Stimulated activated naive CD8-positive, alpha-beta T cell treated with anti-CD3 and anti-CD28 coated beads, Interleukin-15, Interleukin-2, amounts not matched to agents 100 ng/mL and 50 ng/mL, for 24 hours (primary cell): ENCODE measurements at regions not wholly inside any gene's neighbourhood (a gene's known extent, or its start where the extent isn't known, plus 50 kb on each side); places are given as distances from the start of the nearest gene placed in this dataset.

ENCODE experiments used
- H3K27ac Mint-ChIP-seq: one replicate; pipeline ENCODE4 v1.8.0; 2021; ENCODE audit warnings: mild to moderate bottlenecking, mixed read lengths
- H3K27me3 Mint-ChIP-seq: one replicate; pipeline ENCODE4 v1.8.0; 2021; ENCODE audit warnings: mixed read lengths
- H3K36me3 Mint-ChIP-seq: one replicate; pipeline ENCODE4 v1.8.0; 2021; ENCODE audit warnings: low read depth, mixed read lengths
- H3K4me1 Mint-ChIP-seq: one replicate; pipeline ENCODE4 v1.8.0; 2021; ENCODE audit warnings: low read depth, mixed read lengths
- H3K4me3 Mint-ChIP-seq: one replicate; pipeline ENCODE4 v1.8.0; 2021; ENCODE audit warnings: mild to moderate bottlenecking, mixed read lengths
- H3K9me3 Mint-ChIP-seq: one replicate; pipeline ENCODE4 v1.8.0; 2021; ENCODE audit warnings: mixed read lengths

DNA sequence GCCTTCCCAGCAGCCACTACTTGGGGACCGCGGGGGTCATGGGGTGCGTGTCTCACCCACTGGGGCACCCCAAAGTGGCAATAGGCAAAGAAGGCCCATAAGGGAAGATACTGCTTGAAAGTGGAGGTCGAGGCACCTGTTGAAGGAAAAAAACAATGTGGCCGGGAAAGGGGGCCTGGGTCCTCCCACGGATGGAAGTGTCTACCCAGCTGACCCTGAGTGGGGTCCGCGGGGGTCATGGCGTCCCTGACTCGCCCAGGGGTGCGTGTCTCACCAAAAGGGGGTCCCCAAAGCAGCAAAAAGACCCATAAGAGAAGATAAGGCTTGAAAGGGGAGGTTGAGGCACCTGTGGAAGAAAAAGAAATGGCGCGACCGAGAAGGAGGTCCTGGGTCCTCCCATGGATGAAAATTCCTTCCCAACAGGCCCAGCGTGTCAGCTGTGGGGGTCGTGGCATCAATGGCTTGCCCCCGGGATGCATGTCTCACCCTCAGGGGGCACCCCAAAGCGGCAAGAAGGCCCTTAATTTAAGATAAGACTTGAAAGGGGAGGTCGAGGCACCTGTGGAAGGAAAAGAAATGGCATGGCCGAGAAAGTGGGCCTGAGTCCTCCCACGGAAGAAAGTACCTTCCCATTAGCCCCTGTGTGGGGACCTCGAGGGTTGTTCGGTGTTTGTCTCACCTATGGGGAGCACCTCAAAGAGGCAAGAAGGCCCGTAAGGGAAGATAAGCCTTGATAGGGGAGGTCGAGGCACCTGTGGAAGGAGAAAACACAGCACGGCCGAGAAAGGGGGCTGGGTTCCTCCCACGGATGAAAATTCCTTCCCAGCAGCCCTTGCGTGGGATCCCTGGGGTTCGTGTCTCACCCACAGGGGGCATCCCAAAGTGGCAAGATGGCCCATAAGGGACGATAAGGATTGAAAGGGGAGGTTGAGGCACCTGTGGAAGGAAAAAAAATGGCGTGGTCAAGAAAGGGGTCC lies 266.0 kb downstream of the ALG10 start:
- H3K4me3 Mint-ChIP-seq = no peak overlapping the region
- no peaks in the 10 kb centered on the region for H3K36me3 Mint-ChIP-seq
- no peaks in the 10 kb centered on the region for H3K4me1 Mint-ChIP-seq
- peaks cover 11% of the 10 kb centered on the region for H3K9me3 Mint-ChIP-seq
- no peaks in the 10 kb centered on the region for H3K27me3 Mint-ChIP-seq
- H3K27ac Mint-ChIP-seq = no peak overlapping the region

DNA sequence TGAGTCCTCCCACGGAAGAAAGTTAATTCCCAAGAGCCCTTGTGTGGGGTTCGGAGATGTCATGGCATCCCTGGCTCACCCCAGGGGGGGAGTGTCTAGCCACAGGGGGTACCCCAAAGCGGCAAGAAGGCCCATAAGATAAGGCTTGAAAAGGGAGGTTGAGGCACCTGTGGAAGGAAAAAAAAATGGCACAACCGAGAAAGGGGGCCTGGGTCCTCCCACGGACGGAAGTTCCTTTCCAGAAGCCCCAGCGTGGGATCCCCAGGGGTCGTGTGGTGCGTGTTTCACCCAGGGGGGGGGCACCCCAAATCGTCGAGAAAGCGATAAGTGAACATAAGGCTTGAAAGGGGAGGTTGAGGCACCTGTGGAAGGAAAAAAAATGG lies 266.7 kb downstream of the ALG10 start:
- Mint-ChIP-seq H3K9me3 (peaks cover 8% of the 10 kb centered on the region), H3K4me1 (no peaks in the 10 kb centered on the region), H3K27me3 (no peaks in the 10 kb centered on the region), H3K27ac (no peak overlapping the region), H3K4me3 (no peak overlapping the region), H3K36me3 (no peaks in the 10 kb centered on the region)

DNA sequence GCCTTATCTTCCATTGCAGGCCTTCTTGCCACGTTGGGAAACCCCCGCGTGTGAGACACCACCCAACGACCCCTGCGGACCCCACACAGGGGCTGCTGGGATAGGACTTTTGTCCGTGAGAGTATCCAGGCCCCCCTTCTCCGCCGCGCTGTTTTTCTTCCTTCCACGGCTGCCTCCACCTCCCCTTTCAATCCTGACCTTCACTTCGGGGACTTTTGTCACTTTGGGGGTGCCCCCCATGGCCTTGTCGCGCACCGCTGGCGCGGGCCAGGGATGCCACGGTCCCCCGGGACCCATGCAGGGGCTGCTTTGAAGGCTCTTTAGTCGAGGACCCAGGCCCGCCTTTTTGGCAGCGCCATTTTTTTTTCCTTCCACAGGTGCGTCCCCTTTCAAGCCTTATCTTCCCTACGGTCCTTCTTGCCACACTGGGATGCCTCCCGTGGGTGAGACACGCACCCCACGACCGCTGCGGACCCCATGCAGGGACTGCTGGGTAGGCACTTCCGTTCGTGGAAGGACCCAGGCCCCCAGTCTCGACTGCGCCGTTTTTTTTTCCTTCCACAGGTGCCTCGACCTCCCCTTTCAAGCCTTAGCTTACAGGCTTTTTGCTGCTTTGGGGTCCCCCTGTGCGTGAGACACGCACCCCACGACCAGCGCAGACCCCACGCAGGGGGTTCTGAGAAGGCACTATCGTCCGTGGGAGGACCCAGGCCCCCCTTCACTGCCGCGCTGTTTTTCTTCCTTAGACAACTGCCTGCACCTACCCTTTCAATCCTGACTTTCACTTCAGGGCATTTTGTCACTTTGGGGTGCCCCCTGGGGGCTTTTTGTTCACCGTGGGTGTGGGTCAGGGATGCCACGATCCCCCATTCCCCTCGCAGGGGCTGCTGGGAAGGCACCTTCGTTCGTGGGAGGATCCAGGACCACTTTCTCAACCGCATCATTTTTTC lies 267.4 kb downstream of the ALG10 start:
- H3K4me1 Mint-ChIP-seq = no peaks in the 10 kb centered on the region
- no peaks in the 10 kb centered on the region for H3K36me3 Mint-ChIP-seq
- no peaks in the 10 kb centered on the region for H3K27me3 Mint-ChIP-seq
- H3K4me3 Mint-ChIP-seq = no peak overlapping the region
- no peak overlapping the region for H3K27ac Mint-ChIP-seq
- peaks cover 8% of the 10 kb centered on the region for H3K9me3 Mint-ChIP-seq

DNA sequence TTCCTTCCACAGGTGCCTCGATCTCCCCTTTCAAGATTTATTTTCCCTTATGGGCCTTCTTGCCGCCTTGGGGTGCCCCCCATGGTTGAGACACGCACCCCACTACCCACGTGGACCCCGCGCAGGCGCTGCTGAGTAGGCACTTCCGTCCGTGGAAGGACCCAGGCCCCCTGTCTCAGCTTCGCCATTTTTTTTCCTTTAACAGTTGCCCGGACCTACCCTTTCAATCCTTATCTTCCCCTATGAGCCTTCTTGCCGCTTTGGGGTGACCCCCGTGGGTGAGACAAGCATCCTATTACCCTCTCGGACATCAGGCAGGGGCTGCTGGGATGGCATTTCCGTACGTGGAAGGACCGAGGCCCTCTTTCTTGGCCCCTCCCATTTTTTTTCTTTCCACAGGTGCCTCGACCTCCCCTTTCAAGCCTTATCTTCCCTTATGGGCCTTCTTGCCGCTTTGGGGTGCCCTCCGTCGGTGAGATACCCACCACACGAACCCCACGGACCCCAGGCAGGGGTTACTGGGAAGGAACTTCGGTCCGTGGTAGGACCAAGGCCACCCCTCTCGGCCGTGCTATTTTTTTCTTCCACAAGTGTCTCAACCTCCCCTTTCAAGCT lies 268.2 kb downstream of the ALG10 start:
- no peak overlapping the region for H3K4me3 Mint-ChIP-seq
- H3K27me3 Mint-ChIP-seq = no peaks in the 10 kb centered on the region
- H3K4me1 Mint-ChIP-seq = no peaks in the 10 kb centered on the region
- no peaks in the 10 kb centered on the region for H3K36me3 Mint-ChIP-seq
- peaks cover 8% of the 10 kb centered on the region for H3K9me3 Mint-ChIP-seq
- no peak overlapping the region for H3K27ac Mint-ChIP-seq

DNA sequence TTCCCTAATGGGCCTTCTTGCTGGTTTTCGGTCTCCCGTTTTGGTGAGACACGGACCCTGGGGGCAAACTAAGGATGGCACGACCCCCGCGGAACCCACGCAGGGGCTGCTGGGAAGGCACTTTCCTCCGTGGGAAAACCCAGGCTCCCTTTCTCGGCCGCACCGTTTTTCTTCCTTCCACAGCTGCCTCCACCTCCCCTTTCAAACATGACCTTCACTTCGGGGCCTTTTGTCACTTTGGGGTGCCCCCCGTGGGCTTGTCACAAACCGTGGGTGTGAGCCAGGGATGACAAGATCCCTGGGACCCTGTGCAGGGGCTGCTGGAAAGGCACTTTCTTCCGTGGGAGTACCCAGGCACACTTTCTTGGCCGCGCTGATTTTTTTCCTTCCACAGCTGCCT lies 268.7 kb downstream of the ALG10 start:
- Mint-ChIP-seq H3K36me3 (no peaks in the 10 kb centered on the region), H3K27me3 (no peaks in the 10 kb centered on the region), H3K4me1 (no peaks in the 10 kb centered on the region), H3K27ac (no peak overlapping the region), H3K4me3 (no peak overlapping the region), H3K9me3 (peaks cover 8% of the 10 kb centered on the region)

DNA sequence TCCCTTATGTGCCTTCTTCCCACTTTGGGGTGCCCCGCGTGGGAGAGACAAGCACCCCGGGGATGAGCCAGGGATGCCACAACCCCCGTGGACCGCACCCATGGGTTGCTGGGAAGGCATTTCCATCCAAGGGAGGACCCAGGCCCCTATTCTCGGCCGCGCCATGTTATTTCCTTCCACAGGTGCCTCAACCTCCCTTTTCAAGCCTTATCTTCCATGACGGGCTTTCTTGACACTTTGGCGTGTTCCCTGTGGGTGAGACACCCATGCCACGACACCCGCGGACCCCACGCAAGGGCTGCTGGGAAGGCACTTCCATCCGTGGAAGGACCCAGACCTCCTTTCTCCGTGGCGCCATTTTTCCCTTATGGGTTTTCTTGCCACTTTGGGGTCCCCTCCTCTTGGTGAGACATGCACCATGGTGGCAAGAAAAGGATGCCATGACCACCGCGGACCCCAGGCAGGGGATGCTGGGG lies 269.2 kb downstream of the ALG10 start:
- Mint-ChIP-seq H3K36me3 (no peaks in the 10 kb centered on the region), H3K27ac (no peak overlapping the region), H3K9me3 (peaks cover 7% of the 10 kb centered on the region), H3K4me3 (no peak overlapping the region), H3K4me1 (no peaks in the 10 kb centered on the region), H3K27me3 (no peaks in the 10 kb centered on the region)

DNA sequence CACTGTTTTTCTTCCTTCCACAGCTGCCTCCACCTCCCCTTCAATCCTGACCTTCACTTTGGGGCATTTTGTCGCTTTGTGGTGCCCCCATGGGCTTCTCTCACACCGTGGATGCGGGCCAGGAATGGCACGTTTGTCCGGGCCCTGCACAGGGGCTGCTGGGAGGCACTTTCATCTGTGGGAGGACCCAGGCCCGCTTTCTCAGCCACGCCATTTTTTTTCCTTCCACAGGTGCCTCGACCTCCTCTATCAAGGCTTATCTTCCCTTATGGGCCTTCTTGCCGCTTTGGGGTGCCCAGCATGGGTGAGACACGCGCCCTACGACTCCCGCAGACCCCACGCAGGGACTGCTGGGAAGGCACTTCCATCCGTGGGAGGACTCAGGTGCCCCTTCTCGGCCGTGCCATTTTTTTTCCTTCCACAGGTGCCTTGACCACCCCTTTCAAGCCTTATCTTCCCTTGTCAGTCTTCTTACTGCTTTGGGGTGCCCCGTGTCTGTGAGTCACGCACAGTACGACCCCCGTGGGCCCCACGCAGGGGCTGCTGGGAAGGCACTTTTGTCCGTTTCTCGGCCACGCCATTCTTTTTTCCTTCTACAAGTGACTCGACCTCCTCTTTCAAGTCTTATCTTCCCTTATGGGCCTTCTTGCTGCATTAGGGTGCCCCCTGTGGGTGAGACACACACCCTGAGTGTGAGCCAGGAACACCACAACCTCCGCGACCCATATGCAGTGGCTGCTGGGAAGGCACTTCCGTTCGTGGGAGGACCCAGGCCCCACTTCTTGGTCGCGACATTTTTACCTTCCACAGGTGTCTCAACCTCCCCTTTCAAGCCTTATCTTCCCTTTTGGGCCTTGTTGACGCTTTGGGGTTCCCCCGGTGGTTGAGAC lies 270.7 kb downstream of the ALG10 start:
- Mint-ChIP-seq H3K27me3 (no peaks in the 10 kb centered on the region), H3K27ac (no peak overlapping the region), H3K4me1 (no peaks in the 10 kb centered on the region), H3K4me3 (no peak overlapping the region), H3K9me3 (peaks cover 5% of the 10 kb centered on the region), H3K36me3 (no peaks in the 10 kb centered on the region)

DNA sequence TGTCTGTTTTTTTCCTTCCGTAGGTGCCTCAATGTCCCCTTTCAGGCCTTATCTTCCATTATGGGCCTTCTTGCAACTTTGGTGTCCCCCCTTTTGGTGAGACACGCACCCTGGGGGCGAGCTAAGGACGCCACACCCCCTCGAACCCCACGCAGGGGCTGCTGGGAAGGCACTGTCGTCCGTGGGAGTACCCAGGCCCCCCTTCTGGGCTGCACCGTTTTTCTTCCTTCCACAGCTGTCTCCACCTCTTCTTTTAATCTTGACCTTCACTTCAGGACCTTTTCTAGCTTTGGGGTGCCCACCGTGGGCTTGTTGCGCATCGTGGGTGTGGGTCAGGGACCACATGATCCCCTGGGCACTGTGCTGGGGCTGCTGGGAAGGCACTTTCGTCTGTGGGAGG lies 271.8 kb downstream of the ALG10 start:
- H3K36me3 Mint-ChIP-seq = no peaks in the 10 kb centered on the region
- H3K27ac Mint-ChIP-seq = no peak overlapping the region
- no peaks in the 10 kb centered on the region for H3K4me1 Mint-ChIP-seq
- no peak overlapping the region for H3K4me3 Mint-ChIP-seq
- H3K27me3 Mint-ChIP-seq = no peaks in the 10 kb centered on the region
- peaks cover 15% of the 10 kb centered on the region for H3K9me3 Mint-ChIP-seq

DNA sequence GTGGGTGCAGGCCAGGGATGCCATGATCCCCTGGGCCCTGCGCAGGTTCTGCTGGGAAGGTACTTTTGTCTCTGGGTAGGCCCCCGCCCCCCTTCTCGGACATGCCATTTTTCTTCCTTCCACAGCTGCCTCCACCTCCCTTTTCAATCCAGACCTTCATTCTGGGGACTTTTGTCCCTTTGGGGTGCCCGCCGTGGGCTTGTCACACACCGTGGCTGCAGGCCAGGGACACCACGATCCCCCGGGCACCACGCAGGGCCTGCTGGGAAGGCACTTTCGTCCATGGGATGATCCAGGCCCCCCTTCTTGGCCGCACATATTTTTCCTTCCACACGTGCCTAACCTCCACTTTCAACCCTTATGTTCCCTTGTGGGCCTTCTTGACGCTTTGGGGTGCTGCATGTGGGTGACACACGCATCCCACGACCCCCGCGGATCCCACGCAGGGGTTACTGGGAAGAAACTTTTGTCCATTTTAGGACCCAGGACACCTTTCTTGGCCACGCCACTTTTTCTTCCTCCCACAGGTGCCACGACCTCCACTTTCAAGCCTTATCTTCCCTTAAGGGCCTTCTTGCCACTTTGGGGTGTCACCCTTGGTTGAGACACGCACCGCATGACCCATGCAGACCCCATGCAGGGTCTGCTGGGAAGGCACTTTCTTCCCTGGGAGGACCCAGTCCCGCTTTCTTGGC lies 272.5 kb downstream of the ALG10 start:
- Mint-ChIP-seq H3K9me3 (peaks cover 22% of the 10 kb centered on the region), H3K27me3 (no peaks in the 10 kb centered on the region), H3K27ac (no peak overlapping the region), H3K36me3 (no peaks in the 10 kb centered on the region), H3K4me1 (no peaks in the 10 kb centered on the region), H3K4me3 (no peak overlapping the region)

DNA sequence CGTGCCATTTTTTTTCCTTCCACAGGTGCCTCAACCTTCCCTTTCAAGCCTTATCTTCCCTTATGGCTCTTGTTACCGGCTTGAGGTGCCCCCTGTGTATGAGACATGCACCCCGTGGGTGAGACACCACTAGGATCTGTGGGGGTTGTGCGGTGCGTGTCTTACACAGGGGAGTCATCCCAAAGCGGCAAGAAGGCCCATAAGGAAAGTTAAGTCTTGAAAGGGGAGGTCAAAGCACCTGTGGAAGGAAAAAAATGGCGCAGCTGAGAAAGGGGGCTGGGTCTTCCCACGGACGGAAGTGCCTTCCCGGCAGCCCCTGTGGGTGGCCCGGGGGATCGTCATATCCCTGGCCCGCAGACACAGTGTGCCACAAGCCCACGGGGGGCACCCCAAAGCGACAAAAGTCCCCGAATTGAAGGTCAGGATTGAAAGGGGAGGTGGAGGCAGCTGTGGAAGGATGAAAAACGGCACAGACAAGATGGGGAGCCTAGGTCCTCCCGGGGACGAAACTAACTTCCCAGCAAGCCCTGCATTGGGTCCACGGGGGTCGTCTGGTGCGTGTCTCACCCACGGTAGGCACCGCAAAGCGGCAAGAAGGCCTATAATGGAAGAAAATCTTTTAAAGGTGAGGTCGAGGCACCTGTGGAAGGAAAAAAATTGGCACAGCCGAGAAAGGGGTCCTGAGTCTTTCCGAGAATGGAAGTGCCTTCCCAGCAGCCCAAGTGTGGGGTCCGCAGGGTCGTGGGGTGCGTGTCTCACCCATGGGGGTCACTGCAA lies 273.3 kb downstream of the ALG10 start:
- Mint-ChIP-seq H3K4me3 (no peak overlapping the region), H3K27ac (no peak overlapping the region), H3K9me3 (peaks cover 28% of the 10 kb centered on the region), H3K4me1 (no peaks in the 10 kb centered on the region), H3K27me3 (no peaks in the 10 kb centered on the region), H3K36me3 (peaks cover 1% of the 10 kb centered on the region)

DNA sequence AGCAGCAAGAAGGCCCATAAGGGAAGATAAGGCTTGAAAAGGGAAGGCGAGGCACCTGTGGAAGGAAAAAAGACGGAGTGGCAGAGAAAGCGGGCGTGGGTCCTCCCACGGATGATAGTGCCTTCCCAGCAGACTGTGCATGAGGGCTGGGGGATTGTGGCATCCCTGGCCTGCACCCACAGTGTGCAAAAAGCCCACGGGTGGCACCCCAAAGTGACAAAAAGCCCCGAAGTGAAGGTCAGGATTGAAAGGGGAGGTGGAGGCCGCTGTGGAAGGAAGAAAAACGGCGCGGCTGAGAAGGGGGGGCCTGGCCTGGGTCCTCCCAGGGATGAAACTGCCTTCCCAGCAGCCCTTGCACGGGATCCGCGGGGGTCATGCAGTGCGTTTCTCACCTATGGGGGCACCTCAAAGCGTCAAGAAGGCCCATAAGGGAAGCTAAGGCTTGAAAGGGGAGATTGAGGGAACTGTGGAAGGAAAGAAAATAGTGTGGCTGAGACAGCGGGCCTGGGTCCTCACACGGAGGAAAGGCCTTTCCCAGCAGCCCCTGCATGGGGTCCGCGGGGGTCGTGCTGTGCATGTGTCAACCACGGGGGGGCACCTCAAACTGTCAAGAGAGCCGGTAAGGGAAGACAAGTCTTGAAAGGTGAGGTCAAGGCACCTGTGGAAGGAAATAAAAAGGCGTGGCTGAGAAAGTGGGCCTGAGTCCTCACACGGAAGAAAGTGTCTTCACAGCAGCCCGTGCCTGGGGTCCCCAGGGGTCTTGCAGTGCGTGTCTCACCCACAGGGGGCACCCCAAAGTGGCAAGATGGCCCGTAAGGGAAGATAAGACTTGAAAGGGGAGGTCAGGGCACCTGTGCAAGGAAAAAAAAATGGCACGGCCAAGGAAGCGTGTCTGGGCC lies 274.1 kb downstream of the ALG10 start:
- Mint-ChIP-seq H3K9me3 (peaks cover 33% of the 10 kb centered on the region), H3K4me1 (no peaks in the 10 kb centered on the region), H3K27me3 (no peaks in the 10 kb centered on the region), H3K36me3 (peaks cover 3% of the 10 kb centered on the region), H3K27ac (no peak overlapping the region), H3K4me3 (no peak overlapping the region)

DNA sequence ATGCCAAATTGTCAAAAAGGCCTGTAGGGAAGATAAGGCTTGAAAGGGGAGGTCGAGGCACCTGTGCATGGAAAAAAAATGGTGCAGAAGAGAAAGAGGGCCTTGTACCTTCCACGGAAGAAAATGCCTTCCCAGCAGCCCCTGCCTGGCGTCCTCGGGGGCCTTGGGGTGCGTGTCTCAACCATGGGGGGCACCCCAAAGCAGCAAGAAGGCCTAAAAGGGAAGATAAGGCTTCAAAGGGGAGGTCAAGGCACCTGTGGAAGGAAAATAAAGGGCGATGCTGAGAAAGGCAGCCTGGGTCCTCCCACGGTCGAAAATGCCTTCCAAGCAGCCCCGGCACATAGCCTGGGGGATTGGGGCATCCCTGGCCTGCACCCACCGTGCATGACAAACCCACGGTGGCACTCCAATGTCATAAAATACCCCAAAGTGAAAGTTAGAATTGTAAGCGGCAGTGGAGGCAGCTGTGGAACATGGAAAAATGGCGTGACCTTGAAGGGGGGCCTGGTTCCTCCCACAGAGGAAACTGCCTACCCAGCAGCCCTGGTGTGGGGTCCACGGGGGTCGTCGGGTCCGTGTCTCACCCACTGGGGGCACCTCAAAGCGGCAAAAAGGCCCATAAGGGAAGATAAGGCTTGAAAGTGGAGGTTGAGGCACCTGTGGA lies 275.0 kb downstream of the ALG10 start:
- Mint-ChIP-seq H3K36me3 (peaks cover 3% of the 10 kb centered on the region), H3K27ac (no peak overlapping the region), H3K4me1 (no peaks in the 10 kb centered on the region), H3K4me3 (no peak overlapping the region), H3K9me3 (peaks cover 39% of the 10 kb centered on the region), H3K27me3 (no peaks in the 10 kb centered on the region)
